K562 (cell line): ENCODE measurements at regions not wholly inside any gene's neighbourhood (a gene's known extent, or its start where the extent isn't known, plus 50 kb on each side); places are given as distances from the start of the nearest gene placed in this dataset.

Source experiments
- ATAC-seq: fragments of 200-7000 bp; cut with Tn5 transposase; 3 replicates; pipeline ENCODE4 v1.9.1; 2020; ENCODE audit warnings: moderate library complexity
- BruUV-seq: library from RNA; stranded (reverse); fragments of 400-500 nt; replicated peaks from 2 replicates; lab custom pipeline; 2021; lab: Mats Ljungman, UMichigan
- CTCF ChIA-PET: fragments of 300-600 bp; formaldehyde crosslinking; extraction: SDS; loops from one replicate; lab custom pipeline; 2021; ENCODE audit warnings: low intra/inter-chr PET ratio; lab: Yijun Ruan, JAX
- POLR2A ChIA-PET: fragments of 300-600, 350-650 bp; sonication (Branson Sonifier 250); formaldehyde crosslinking; extraction: SDS; loops from one replicate; lab custom pipeline; 2021; ENCODE audit warnings: antibody characterized with exemption, inconsistent platforms; lab: Yijun Ruan, JAX
- DNase-seq, 4 experiments: peaks; one replicate each; pipeline versions ENCODE4 v3.0.0 to v3.0.0-alpha.2; 2011 to 2018; ENCODE audit warnings: low spot score in 3 of 4, mixed read lengths in 3 of 4; ENCODE audit errors: extremely low read depth in 1 of 4
- FAIRE-seq: peaks from 2 replicates; lab custom pipeline; 2011; peaks lifted over from hg19 to GRCh38; lab: Jason Lieb, UNC
- H2AFZ ChIP-seq: 2 replicates; pipeline ENCODE4 v1.6.0; 2011; ENCODE audit warnings: low read depth, low read length, control low read depth, inconsistent platforms
- H3K27ac ChIP-seq: fragments of 200-600 bp; 3 replicates; pipeline ENCODE4 v1.8.0; 2011; ENCODE audit warnings: low read depth, mild to moderate bottlenecking, control low read depth, inconsistent platforms, low read length, moderate library complexity, mixed read lengths; ENCODE audit errors: extremely low read depth
- H3K27me3 ChIP-seq, 2 experiments: fragments of 300-600 bp in 1 of 2; 2 replicates in 1 of 2; 3 replicates in 1 of 2; pipeline versions ENCODE4 v1.6.0 to v1.8.0; 2011; ENCODE audit warnings: inconsistent platforms in 2 of 2, low read length in 2 of 2, mild to moderate bottlenecking in 1 of 2, mixed read lengths in 1 of 2, moderate library complexity in 1 of 2; ENCODE audit not compliant: control insufficient read depth in 2 of 2, insufficient read depth in 2 of 2
- H3K36me3 ChIP-seq: fragments of 300-600 bp; 3 replicates; pipeline ENCODE4 v1.8.0; 2011; ENCODE audit warnings: mild to moderate bottlenecking, low read length, inconsistent platforms; ENCODE audit not compliant: control insufficient read depth, insufficient read depth
- H3K4me1 ChIP-seq, 2 experiments: fragments of 200-600 bp in 1 of 2; replicated peaks in 1 of 2; 2 replicates in 1 of 2; 3 replicates in 1 of 2; pipeline versions ENCODE4 v1.5.1 to v1.8.0; 2011; ENCODE audit warnings: inconsistent platforms in 2 of 2, low read length in 2 of 2, mild to moderate bottlenecking in 1 of 2, mixed read lengths in 1 of 2, moderate library complexity in 1 of 2; ENCODE audit not compliant: control insufficient read depth in 2 of 2, insufficient read depth in 2 of 2
- H3K4me2 ChIP-seq: 2 replicates; pipeline ENCODE4 v1.6.1; 2011; ENCODE audit warnings: low read length, control low read depth, inconsistent platforms, mixed read lengths; ENCODE audit not compliant: insufficient read depth
- H3K4me3 ChIP-seq: fragments of 200-600 bp; sonication (generic), shearing (Covaris generic); 2 replicates; pipeline ENCODE4 v1.5.1; 2016; ENCODE audit warnings: control low read depth, inconsistent platforms
- H3K79me2 ChIP-seq: fragments of 200-600 bp; 3 replicates; pipeline ENCODE4 v1.8.0; 2011; ENCODE audit warnings: low read length, inconsistent platforms; ENCODE audit not compliant: control insufficient read depth, insufficient read depth
- H3K9ac ChIP-seq, 2 experiments: 2 replicates each; pipeline versions ENCODE4 v1.6.0 to v1.6.1; 2011; ENCODE audit warnings: low read depth in 2 of 2, low read length in 2 of 2, control low read depth in 1 of 2, inconsistent platforms in 1 of 2, mild to moderate bottlenecking in 1 of 2, mixed read lengths in 1 of 2; ENCODE audit not compliant: insufficient read depth in 1 of 2
- H3K9me1 ChIP-seq: one replicate; pipeline ENCODE4 v1.6.0; 2011; ENCODE audit warnings: inconsistent platforms, mild to moderate bottlenecking, low read length, moderate library complexity; ENCODE audit not compliant: control insufficient read depth, insufficient read depth
- H3K9me3 ChIP-seq: replicated peaks from 2 replicates; pipeline ENCODE4 v1.5.1; 2011; ENCODE audit warnings: low read depth, low read length, inconsistent platforms; ENCODE audit not compliant: control insufficient read depth, insufficient read depth
- H4K20me1 ChIP-seq: replicated peaks from 2 replicates; pipeline ENCODE4 v1.6.1; 2011; ENCODE audit warnings: low read length, inconsistent platforms, mixed read lengths; ENCODE audit not compliant: control insufficient read depth, insufficient read depth
- CREBBP ChIP-seq: IDR thresholded peaks from one replicate; pipeline ENCODE4 v1.6.1; 2012; ENCODE audit warnings: low read depth, mild to moderate bottlenecking, control low read depth, inconsistent platforms, low read length
- ETV1 ChIP-seq: fragments of 450-650 bp; conservative IDR thresholded peaks from 2 replicates; pipeline ENCODE4 v1.6.1; 2016; ENCODE audit warnings: missing genetic modification characterization, control low read depth, low read depth, missing compliant biosample characterization
- KDM1A ChIP-seq, 2 experiments: fragments of 450-650 bp; IDR thresholded peaks; 2 replicates each; pipeline ENCODE4 v1.6.1; 2016; ENCODE audit warnings: mild to moderate bottlenecking in 2 of 2
- SRSF3 ChIP-seq: fragments of 200-400 bp; formaldehyde crosslinking; IDR thresholded peaks from 2 replicates; pipeline ENCODE4 v1.6.1; 2016; ENCODE audit warnings: mild to moderate bottlenecking, low read length, moderate library complexity; ENCODE audit not compliant: insufficient read depth
- TAF9B ChIP-seq: fragments of 450-650 bp; IDR thresholded peaks from 2 replicates; pipeline ENCODE4 v1.6.1; 2018; ENCODE audit warnings: mild to moderate bottlenecking; ENCODE audit not compliant: partially characterized antibody
- TEAD1 ChIP-seq, 2 experiments: fragments of 450-650 bp in 1 of 2; sonication (generic) in 1 of 2; formaldehyde crosslinking; IDR thresholded peaks; 2 replicates each; pipeline versions ENCODE4 v1.4.0 to v1.8.0; 2020 to 2022; ENCODE audit warnings: mild to moderate bottlenecking in 2 of 2, missing genetic modification reagents in 1 of 2
- ZNF347 ChIP-seq: fragments of 450-650 bp; formaldehyde crosslinking; IDR thresholded peaks from 2 replicates; pipeline ENCODE4 v1.4.0; 2020; ENCODE audit warnings: low read depth, mild to moderate bottlenecking, moderate library complexity
- ZNF384 ChIP-seq: IDR thresholded peaks from 2 replicates; pipeline ENCODE4 v1.6.1; 2012; ENCODE audit warnings: low read depth, low read length, improper control_type of control experiment
- ZNF551 ChIP-seq: fragments of 250-450 bp; sonication (Bioruptor Pico); IDR thresholded peaks from 2 replicates; pipeline ENCODE4 v1.5.0; 2021; ENCODE audit warnings: mild to moderate bottlenecking, moderate library complexity
- ZNF583 ChIP-seq: fragments of 250-450 bp; sonication (Bioruptor Pico); IDR thresholded peaks from 2 replicates; pipeline ENCODE4 v1.4.0; 2020
- in situ Hi-C: fragments of 300-500 bp; cut with MboI; formaldehyde crosslinking; loops from 4 replicates; pipeline ENCODE4 v1.15.0; 2018; ENCODE audit warnings: inconsistent platforms, mixed read lengths
- intact Hi-C: fragments of 100-400 bp; cut with micrococcal nuclease; formaldehyde crosslinking; loops from 2 replicates; pipeline ENCODE4 v1.14.2; 2022
- TF ChIP-seq, protein P1 (sequence below): fragments of 450-650 bp; IDR thresholded peaks from 2 replicates; pipeline ENCODE4 v1.6.1; 2017; ENCODE audit warnings: antibody characterized with exemption, mild to moderate bottlenecking

DNA sequence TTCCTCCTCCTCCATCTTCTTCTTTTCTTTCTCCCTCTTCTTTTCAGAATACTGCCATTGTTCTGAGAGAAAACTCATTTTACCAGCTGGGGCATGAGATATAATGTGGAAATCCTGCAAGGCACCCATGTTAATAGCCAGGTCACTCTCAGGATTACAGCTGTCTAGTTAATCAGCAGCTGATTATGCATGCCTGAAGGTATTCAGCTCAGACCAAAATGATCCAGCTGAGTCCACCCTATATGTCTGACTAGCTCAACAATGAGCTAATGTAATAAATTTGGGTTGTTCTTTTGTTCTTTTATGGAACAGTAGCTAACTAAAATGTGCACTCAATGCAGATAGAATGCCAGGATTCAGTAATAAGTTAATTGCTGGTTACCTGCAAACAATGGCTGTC is 441.4 kb downstream of the KDM5D start:
- ChIA-PET POLR2A (no interaction called here), CTCF (no interaction called here)
- no peaks in the 10 kb centered on the region for H4K20me1 ChIP-seq
- no peak overlapping the region for H3K4me2 ChIP-seq
- no peak for DNase-seq
- no peaks in the 10 kb centered on the region for H3K27me3 ChIP-seq
- no peak overlapping the region for H3K27ac ChIP-seq
- no peak overlapping the region for H3K4me3 ChIP-seq
- H3K4me1 ChIP-seq = no peaks in the 10 kb centered on the region
- no peaks in the 10 kb centered on the region for H3K79me2 ChIP-seq
- TF ChIP-seq KDM1A (IDR thresholded peaks at IDR 0.05) = no peak
- no peak for TF ChIP-seq TEAD1 (CRISPR knock-in tag; IDR thresholded peaks at IDR 0.05)
- TF ChIP-seq, protein P1, sequence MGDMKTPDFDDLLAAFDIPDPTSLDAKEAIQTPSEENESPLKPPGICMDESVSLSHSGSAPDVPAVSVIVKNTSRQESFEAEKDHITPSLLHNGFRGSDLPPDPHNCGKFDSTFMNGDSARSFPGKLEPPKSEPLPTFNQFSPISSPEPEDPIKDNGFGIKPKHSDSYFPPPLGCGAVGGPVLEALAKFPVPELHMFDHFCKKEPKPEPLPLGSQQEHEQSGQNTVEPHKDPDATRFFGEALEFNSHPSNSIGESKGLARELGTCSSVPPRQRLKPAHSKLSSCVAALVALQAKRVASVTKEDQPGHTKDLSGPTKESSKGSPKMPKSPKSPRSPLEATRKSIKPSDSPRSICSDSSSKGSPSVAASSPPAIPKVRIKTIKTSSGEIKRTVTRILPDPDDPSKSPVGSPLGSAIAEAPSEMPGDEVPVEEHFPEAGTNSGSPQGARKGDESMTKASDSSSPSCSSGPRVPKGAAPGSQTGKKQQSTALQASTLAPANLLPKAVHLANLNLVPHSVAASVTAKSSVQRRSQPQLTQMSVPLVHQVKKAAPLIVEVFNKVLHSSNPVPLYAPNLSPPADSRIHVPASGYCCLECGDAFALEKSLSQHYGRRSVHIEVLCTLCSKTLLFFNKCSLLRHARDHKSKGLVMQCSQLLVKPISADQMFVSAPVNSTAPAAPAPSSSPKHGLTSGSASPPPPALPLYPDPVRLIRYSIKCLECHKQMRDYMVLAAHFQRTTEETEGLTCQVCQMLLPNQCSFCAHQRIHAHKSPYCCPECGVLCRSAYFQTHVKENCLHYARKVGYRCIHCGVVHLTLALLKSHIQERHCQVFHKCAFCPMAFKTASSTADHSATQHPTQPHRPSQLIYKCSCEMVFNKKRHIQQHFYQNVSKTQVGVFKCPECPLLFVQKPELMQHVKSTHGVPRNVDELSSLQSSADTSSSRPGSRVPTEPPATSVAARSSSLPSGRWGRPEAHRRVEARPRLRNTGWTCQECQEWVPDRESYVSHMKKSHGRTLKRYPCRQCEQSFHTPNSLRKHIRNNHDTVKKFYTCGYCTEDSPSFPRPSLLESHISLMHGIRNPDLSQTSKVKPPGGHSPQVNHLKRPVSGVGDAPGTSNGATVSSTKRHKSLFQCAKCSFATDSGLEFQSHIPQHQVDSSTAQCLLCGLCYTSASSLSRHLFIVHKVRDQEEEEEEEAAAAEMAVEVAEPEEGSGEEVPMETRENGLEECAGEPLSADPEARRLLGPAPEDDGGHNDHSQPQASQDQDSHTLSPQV = no peak
- TF ChIP-seq SRSF3 = no peak
- no peak for TF ChIP-seq ZNF347 (CRISPR knock-in tag)
- TF ChIP-seq CREBBP = no peak
- TF ChIP-seq ZNF384 = no peak
- no peak for TF ChIP-seq ETV1
- no peak for TF ChIP-seq ZNF583
- TF ChIP-seq ZNF551 = no peak
- no peak for TF ChIP-seq TAF9B
- no peaks in the 10 kb centered on the region for H3K36me3 ChIP-seq
- H3K9ac ChIP-seq = no peak overlapping the region
- intact Hi-C loops = no loop called here
- no peaks in the 10 kb centered on the region for H3K9me1 ChIP-seq
- no peak overlapping the region for H2AFZ ChIP-seq
- ATAC-seq = no peak
- in situ Hi-C loops = no loop called here
- no peaks in the 10 kb centered on the region for H3K9me3 ChIP-seq
- FAIRE-seq = no peak
- no TSS peak for BruUV-seq
